ENCODE measurements at regions not wholly inside any gene's neighbourhood (a gene's known extent, or its start where the extent isn't known, plus 50 kb on each side); places are given as distances from the start of the nearest gene placed in this dataset.
"Not testable (repeated sequence)": the region's sequence is repeated elsewhere in the genome, so short reads cannot be mapped to it uniquely, and the experiment has no call there.

DNA sequence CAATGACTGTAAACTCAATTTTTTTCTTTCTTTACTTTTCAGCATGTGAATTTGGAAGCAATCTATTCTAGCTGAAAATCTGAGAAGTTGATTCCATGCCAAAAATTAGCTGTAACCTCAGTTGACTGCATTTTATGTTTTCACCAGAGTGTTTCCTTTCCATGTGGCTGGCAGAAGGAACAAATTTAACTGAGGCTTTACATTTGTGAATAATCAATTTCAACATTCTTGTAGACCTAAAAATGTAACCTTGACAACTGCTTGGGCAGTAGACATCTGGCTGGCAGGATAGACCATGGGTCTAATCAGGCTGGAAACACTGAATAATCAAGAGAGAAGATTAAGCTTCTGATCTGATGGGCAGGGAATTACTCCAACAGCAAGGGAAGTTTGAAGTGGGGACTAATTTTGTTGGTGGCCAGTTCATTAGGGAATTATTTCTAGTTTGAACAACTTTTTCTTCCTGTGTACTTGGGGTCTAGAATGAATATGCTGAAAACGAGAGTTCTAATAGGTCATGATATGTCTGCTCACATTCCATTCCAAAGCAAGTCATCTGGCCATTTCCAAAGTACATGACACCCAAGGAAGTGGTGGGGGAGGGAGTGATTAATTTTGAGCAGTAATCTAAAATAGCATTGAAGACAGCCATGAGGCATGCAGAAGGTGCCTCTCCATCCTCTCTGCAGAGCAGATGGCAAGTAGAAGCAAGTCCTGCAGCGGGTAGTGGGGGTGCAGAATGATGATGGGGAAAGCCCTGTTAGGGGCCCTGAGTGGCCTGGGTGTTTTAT, 68.2 kb downstream of the ATP23 start:
- Histone ChIP-seq H3F3A (ENCODE audit: insufficient read depth) (no peaks in the 10 kb centered on the region), H3K4me2 (ENCODE audit: low read depth, low read length, poor library complexity, severe bottlenecking) (no peak overlapping the region), H3K36me3 (ENCODE audit: low read length) (no peaks in the 10 kb centered on the region), H3K9me3 (ENCODE audit: insufficient read depth, low read length) (no peaks in the 10 kb centered on the region), H3K9me2 (replicated peaks; ENCODE audit: insufficient read depth, low read length) (no peaks in the 10 kb centered on the region), H4K20me1 (ENCODE audit: low read depth, low read length) (no peaks in the 10 kb centered on the region), H3K27me3 (ENCODE audit: low read length) (no peaks in the 10 kb centered on the region), H3K27ac (ENCODE audit: low read depth, low read length) (no peak overlapping the region), H3K9ac (ENCODE audit: low read length) (no peak overlapping the region), H3K4me3 (ENCODE audit: insufficient read depth, low read length, poor library complexity, severe bottlenecking) (no peak overlapping the region), H2AFZ (ENCODE audit: low read depth, low read length, severe bottlenecking) (no peak overlapping the region), H3K79me2 (ENCODE audit: insufficient read depth, low read length) (no peaks in the 10 kb centered on the region)
- TF ChIP-seq EZH2phosphoT487 (conservative IDR thresholded peaks at IDR 0.05; ENCODE audit: low read length), result no peak
- TF ChIP-seq, protein P1, sequence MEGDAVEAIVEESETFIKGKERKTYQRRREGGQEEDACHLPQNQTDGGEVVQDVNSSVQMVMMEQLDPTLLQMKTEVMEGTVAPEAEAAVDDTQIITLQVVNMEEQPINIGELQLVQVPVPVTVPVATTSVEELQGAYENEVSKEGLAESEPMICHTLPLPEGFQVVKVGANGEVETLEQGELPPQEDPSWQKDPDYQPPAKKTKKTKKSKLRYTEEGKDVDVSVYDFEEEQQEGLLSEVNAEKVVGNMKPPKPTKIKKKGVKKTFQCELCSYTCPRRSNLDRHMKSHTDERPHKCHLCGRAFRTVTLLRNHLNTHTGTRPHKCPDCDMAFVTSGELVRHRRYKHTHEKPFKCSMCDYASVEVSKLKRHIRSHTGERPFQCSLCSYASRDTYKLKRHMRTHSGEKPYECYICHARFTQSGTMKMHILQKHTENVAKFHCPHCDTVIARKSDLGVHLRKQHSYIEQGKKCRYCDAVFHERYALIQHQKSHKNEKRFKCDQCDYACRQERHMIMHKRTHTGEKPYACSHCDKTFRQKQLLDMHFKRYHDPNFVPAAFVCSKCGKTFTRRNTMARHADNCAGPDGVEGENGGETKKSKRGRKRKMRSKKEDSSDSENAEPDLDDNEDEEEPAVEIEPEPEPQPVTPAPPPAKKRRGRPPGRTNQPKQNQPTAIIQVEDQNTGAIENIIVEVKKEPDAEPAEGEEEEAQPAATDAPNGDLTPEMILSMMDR (IDR thresholded peaks at IDR 0.05; ENCODE audit: insufficient read depth, low read length, poor library complexity, severe bottlenecking), result no peak

DNA sequence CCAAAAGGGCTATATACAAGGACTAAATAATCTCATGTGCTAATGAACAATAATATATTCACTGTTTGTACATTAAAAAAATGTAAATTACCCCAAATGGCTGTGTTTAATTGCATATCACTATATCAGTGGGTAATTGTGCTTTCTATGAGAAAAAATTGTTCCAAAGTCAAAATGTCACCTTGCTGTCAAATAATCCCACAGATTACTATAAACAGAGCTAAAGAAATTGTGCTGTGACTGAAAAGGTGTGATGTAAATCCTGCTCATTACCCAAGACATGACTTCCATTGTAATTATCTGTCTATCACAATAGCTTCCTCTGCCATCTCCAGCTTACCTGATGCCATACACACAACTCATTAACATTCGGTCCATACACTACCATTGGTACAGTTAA, 70.3 kb downstream of the ATP23 start:
- no peak overlapping the region for H2AFZ ChIP-seq (ENCODE audit: low read depth, low read length, severe bottlenecking)
- H3K27ac ChIP-seq (ENCODE audit: low read depth, low read length), result no peak overlapping the region
- TF ChIP-seq EZH2phosphoT487 (conservative IDR thresholded peaks at IDR 0.05; ENCODE audit: low read length), result no peak
- TF ChIP-seq, protein P1 (IDR thresholded peaks at IDR 0.05; ENCODE audit: insufficient read depth, low read length, poor library complexity, severe bottlenecking), result no peak
- no peaks in the 10 kb centered on the region for H3K27me3 ChIP-seq (ENCODE audit: low read length)
- H3K36me3 ChIP-seq (ENCODE audit: low read length), result no peaks in the 10 kb centered on the region
- H3K4me3 ChIP-seq (ENCODE audit: insufficient read depth, low read length, poor library complexity, severe bottlenecking), result no peak overlapping the region
- no peaks in the 10 kb centered on the region for H4K20me1 ChIP-seq (ENCODE audit: low read depth, low read length)
- no peak overlapping the region for H3K9ac ChIP-seq (ENCODE audit: low read length)
- H3K4me2 ChIP-seq (ENCODE audit: low read depth, low read length, poor library complexity, severe bottlenecking), result no peak overlapping the region
- no peaks in the 10 kb centered on the region for H3K9me3 ChIP-seq (ENCODE audit: insufficient read depth, low read length)
- H3F3A ChIP-seq (ENCODE audit: insufficient read depth), result no peaks in the 10 kb centered on the region
- no peaks in the 10 kb centered on the region for H3K9me2 ChIP-seq (replicated peaks; ENCODE audit: insufficient read depth, low read length)
- H3K79me2 ChIP-seq (ENCODE audit: insufficient read depth, low read length), result no peaks in the 10 kb centered on the region

DNA sequence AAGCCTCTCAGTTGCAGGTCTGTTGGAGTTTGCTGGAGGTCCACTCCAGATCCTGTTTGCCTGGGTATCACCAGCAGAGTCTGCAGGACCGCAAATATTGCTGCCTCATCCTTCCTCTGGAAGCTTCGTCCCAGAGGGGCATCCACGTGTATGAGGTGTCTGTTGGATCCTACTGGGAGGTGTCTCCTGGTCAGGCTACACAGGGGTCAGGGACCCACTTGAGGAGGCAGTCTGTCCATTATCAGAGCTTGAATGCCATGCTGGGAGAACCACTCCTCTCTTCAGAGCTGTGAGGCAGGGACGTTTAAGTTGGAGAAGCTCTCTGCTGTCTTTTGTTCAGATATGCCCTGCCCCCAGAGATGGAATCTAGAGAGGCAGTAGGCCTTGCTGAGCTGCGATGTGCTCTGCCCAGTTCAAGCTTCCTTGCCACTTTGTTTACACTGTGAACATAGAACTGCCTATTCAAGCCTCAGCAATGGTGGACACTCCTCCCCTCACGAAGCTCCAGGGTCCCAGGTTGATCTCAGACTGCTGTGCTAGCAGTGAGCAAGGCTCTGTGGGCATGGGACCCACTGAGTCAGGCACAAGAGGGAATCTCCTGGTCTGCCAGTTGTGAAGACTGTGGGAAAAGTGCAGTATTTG, 81.1 kb downstream of the ATP23 start:
- H3K9me3 ChIP-seq (ENCODE audit: insufficient read depth, low read length); H3F3A ChIP-seq (ENCODE audit: insufficient read depth); H3K9me2 ChIP-seq (replicated peaks; ENCODE audit: insufficient read depth, low read length); H2AFZ ChIP-seq (ENCODE audit: low read depth, low read length, severe bottlenecking); H3K9ac ChIP-seq (ENCODE audit: low read length); H3K27ac ChIP-seq (ENCODE audit: low read depth, low read length); H3K79me2 ChIP-seq (ENCODE audit: insufficient read depth, low read length); H4K20me1 ChIP-seq (ENCODE audit: low read depth, low read length); H3K27me3 ChIP-seq (ENCODE audit: low read length); H3K4me2 ChIP-seq (ENCODE audit: low read depth, low read length, poor library complexity, severe bottlenecking); H3K4me3 ChIP-seq (ENCODE audit: insufficient read depth, low read length, poor library complexity, severe bottlenecking); H3K36me3 ChIP-seq (ENCODE audit: low read length): not testable (repeated sequence)

DNA sequence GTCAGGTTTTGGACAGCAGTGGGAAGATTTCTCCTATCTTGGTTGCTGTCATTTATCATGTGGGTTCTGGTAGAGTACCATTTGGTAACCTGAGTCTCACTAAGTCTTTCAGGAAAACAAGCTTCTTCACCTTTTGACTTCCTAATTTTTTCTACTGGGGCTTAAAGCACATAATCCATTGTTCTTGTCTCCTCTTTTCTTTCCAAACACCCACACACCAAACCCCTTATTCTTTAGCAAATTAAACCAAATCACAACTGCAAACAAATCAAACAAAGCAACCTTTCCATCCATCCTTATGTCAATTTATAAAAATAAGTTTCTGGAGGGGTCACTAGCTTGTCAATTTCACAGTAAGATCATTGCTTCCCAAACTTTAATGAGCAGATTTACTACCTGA, 84.1 kb downstream of the ATP23 start:
- H3K36me3 ChIP-seq (ENCODE audit: low read length), result no peaks in the 10 kb centered on the region
- no peaks in the 10 kb centered on the region for H3K9me2 ChIP-seq (replicated peaks; ENCODE audit: insufficient read depth, low read length)

More for the DNA sequence above, 84.1 kb downstream of the ATP23 start:
- no peaks in the 10 kb centered on the region for H3K27me3 ChIP-seq (ENCODE audit: low read length)
- H4K20me1 ChIP-seq (ENCODE audit: low read depth, low read length), result no peaks in the 10 kb centered on the region
- no peak overlapping the region for H3K9ac ChIP-seq (ENCODE audit: low read length)
- no peak for TF ChIP-seq EZH2phosphoT487 (conservative IDR thresholded peaks at IDR 0.05; ENCODE audit: low read length)
- TF ChIP-seq, protein P1 (IDR thresholded peaks at IDR 0.05; ENCODE audit: insufficient read depth, low read length, poor library complexity, severe bottlenecking), result no peak
- no peaks in the 10 kb centered on the region for H3K79me2 ChIP-seq (ENCODE audit: insufficient read depth, low read length)
- H3K4me3 ChIP-seq (ENCODE audit: insufficient read depth, low read length, poor library complexity, severe bottlenecking), result no peak overlapping the region
- no peak overlapping the region for H3K27ac ChIP-seq (ENCODE audit: low read depth, low read length)
- H3K4me2 ChIP-seq (ENCODE audit: low read depth, low read length, poor library complexity, severe bottlenecking), result no peak overlapping the region
- H2AFZ ChIP-seq (ENCODE audit: low read depth, low read length, severe bottlenecking), result no peak overlapping the region
- no peaks in the 10 kb centered on the region for H3K9me3 ChIP-seq (ENCODE audit: insufficient read depth, low read length)
- H3F3A ChIP-seq (ENCODE audit: insufficient read depth), result no peaks in the 10 kb centered on the region
